ENCODE measurements at regions not wholly inside any gene's neighbourhood (a gene's known extent, or its start where the extent isn't known, plus 50 kb on each side); places are given as distances from the start of the nearest gene placed in this dataset.
"Not testable (repeated sequence)": the region's sequence is repeated elsewhere in the genome, so short reads cannot be mapped to it uniquely, and the experiment has no call there.

DNA sequence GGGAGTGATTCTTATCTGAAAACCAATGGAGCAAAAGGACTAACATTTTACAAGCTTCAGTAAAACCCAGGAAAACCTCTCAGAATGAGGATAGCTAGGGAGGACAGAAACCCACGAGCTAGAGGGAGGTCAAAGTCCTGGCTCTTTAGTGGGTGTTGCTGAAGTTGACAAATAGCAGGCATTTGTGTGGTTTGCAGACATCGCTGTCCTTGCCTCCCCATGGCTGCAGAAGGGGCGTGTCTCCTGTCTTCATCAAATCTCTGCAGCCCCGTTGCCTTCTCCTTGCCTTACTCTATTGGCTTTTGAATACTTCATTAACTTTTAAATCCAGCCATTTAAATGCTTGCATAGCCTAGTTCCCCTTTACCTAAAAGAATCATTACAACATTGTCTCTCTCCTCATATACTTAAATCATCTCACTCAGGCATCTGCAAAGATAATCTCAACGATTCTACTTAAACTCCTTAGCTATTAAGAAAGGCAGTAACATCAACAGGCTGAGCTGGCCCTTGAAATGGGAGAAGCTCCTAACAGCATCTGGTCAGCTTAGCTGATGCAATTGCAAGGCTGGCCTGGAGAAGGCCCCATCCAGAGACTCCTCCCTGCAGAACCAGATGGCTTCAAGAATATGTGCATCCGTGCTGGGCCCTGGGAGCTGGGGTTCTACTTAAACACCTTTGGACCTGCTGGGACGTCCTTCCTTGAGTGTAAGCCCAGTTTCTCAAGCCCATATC, 152.8 kb upstream of the TAS2R1 start:
- no peak for DNase-seq

DNA sequence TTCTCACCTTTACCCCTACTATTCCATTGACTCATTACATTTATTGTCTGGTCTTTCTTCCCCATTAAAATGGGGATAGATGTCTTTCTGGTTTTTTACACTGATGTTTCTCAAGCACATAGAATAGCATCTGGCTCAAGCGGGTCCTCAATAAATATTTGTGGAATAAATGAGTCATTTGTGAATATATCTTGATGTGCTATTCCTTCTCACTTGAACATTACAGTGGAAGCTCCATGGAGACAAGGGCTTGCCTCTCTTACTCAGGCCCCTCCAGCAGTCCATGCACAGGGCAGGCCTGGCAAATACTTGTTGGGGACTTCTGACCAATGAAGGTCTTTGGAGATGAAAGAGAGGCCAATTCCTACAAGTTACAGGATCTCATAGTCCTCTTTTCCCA, 151.7 kb upstream of the TAS2R1 start:
- no peak for DNase-seq

DNA sequence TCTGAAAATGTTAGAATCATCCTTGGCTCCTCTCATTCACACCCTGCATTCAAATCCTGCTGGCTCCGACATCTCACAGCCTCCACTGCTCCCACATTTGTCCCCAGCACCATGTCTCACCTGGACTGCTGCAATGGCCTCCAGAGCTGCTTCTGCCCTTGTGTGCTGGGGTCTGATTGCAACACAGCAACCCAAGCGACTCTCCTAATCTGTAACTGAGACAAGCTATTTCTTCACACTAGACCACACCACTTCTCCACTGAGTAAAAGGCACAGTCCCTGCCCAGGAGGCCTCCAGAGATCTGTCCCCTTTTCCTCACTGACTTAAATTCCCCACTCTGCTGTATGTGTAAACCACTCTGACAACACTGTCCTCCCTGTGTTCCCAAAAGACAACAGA, 151.1 kb upstream of the TAS2R1 start:
- no peak for DNase-seq

- no peak for DNase-seq
Measured at GRCh38 chr5:9780501-9780900, 150.3 kb upstream of the TAS2R1 start.

DNA sequence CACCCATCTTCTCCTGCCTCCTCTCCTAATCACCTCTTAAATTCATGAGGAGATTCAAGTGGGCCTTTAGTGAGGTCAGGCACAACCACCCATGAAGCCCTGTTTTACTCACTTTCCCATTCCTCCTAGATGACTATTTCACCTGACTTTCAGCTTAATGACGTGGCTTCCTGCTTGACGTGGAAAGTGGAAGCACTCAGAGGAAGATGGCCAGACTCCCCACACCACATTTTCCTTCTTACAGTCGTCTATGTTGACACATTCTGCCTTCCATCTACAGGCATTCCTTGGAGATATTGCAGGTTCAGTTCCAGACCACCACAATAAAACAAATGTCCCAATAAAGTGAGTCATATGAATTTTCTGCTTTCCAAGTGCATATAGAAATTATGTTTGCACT, 146.4 kb upstream of the TAS2R1 start:
- no peak for DNase-seq

- no peak for DNase-seq
Measured at GRCh38 chr5:9775339-9775738, 145.2 kb upstream of the TAS2R1 start.

DNA sequence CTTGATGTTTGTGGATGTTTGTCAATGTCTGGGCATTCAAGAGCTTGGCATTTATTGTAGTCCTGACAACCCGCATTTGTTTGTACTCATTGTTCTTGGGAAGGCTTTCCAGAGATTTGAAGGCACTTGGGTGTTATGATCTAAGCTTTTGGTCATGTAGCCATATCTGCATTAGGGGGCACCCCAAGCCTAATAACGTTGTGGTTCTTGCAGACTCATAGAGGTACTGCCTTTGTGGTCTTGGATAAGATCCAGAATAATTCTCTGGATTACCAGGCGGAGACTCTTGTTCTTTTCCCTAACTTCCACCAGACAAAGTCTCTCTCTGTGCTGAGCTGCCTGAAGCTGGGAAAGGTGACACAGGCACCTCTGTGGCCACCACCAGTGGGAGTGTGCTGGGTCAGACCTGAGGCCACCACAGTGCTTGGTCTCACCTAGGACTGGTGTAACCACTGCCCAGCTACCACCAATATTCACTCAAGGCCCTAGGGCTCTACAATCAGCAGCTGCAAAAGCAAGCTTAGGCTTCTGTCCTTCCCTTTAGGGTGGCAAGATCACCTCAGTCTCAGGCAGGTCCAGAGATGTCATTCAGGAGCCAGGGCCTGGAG, 144.4 kb upstream of the TAS2R1 start:
- no peak for DNase-seq

- DNase-seq, result no peak
Measured at GRCh38 chr5:9771079-9771478, 140.9 kb upstream of the TAS2R1 start.

DNA sequence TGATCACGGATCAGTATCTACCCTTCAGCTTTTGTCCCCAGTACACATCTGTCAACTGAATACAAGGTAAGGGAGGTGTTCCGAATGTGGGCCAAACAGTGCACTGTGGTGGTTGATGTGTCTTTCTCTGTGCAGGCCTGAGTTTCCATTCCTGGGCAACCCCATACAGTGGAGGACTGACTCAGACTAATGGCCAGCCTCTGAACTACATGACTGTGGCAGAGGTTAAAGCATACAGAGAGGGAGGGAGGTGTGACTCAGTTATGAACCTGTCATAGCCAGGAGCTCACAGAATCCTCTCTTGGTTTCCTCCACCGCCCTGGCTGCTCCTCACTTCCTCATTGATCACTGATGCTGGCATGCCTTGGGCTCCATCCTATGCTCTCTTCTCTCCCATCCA, 136.4 kb upstream of the TAS2R1 start:
- no peak for DNase-seq

DNA sequence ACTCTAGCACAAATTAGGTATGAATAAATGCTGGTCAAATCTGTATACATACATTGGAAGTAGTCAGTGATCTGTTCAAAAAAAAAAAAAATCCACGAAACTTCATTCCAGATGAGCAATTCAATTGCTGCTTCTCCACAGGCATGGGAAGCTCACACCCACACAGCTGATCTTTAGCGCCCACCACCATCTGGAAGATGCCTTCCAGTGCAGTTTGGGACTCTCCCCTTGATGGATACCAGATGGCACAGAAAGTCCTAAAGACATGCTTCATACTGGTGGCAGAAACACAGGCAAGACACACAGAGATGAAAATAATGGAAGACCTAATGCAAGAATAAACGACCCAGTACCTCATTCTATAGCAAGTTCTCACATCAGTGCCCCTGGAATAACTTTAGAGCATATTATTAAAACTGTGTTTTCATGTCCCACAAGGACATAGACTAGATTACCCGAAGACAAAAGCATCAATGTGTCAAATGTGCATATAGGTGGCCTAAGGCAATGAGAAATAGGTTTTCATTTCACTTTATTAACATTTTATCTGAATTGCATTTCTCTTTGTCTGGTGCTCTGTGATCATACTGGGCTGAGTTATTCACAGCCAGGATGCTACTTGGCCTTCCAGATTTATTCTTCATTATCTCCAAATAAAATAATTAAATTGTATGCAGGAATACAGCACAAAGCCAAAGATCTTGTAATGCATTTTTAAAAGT, 135.4 kb upstream of the TAS2R1 start:
- DNase-seq, result no peak

DNA sequence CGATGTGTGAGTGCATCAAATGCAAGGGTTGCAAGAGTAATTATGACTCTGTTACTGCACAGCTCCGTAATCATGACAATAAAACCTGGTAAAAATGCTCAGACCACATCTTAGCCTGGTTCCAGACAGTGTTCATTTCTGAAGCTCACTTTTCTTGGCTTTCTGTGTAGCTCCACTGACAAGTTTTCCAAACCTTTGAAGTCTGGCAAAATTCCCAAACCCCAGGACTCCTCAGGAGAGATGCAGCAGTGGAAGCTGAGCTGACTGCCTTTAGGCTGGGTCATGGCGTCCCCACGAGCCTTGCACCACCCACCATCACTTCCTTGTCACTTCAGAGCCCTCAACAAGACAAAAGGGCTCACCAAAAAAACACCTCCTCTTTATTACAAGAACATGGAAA, 131.6 kb upstream of the TAS2R1 start:
- no peak for DNase-seq

- not testable (repeated sequence) for DNase-seq
Measured at GRCh38 chr5:9752670-9753069, 122.5 kb upstream of the TAS2R1 start.

DNA sequence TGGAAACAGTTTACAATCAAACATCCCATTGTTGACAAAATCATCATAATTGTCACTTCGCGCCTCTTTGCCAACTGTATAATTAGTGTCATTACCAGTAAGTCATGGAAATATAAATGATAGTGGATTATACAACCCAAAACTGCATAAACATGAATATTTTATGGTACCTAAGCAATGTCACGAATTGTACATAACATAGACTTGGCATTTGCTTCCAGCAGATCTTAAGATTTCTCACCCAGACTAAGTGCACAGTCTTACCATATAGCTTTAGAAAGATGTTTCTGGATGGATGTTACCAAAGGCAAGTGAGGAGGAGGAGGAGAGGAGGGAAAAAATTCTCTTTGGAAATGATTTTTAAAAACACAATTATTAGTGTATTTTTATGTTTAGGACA, 113.4 kb upstream of the TAS2R1 start:
- no peak for DNase-seq

- no peak for DNase-seq
Measured at GRCh38 chr5:9742848-9743247, 112.7 kb upstream of the TAS2R1 start.

- DNase-seq, result no peak
Measured at GRCh38 chr5:9739135-9739534, 109.0 kb upstream of the TAS2R1 start.

DNA sequence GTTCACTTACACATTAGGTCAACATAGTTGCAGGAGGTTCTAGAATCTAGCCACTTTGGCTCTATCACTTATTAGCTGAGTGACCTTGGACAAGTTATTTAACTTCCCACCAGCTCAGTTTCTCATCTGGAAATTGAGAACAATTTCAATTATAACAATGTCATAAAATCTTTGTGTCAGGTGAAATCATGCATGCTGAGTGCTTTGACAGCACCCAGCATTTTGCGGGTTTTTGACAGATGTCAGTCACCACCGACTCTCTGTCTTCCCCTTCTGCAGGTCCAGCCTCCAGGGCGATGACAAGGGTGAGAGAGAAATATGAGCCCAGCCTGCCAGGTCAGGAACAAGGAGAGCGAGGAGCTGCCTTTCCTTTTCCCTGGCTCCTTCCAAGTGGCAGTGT, 107.1 kb upstream of the TAS2R1 start:
- no peak for DNase-seq

GRCh38 chr5:9733486-9733885, 103.3 kb upstream of the TAS2R1 start:
- no peak for DNase-seq

GRCh38 chr5:9731159-9731558, 101.0 kb upstream of the TAS2R1 start:
- no peak for DNase-seq

DNA sequence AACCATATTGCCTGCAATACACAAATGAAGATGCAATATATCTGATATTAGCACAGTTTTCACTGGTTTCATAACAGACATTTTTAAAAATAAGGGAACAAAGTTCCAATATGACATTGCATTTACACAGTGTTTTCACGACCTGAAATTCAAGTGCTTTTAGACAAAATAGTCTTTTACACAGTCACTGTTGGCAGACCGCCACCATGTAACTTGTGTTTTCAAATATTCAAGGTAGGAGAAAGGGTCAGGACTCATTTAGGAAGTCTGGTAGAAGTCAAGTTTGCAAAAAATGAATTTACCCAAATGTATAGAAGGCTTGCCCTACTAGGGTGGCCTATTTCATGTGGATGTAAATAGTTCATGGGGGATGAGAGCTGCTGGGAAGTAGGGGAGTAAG, 98.1 kb upstream of the TAS2R1 start:
- DNase-seq, result no peak

DNA sequence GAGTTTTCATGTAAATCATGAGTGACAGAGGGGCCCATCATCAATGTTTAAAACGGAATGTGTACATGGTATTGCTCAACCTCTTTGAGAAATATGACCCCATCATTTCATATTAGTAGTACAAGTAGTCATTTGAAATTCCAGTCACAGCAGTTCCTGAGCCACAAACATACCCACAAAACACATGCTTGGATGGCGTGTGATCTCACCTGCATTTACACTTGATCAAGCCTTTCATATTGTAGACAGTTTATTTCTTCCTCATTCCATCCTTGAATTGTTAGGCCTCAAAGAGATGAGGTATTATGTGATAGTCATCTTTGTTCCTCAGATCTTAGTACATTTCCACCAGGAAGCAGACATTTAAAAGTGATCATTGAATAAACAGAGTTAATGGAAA, 96.8 kb upstream of the TAS2R1 start:
- DNase-seq, result no peak

- DNase-seq, result not testable (repeated sequence)
Measured at GRCh38 chr5:9725265-9725664, 95.1 kb upstream of the TAS2R1 start.

DNA sequence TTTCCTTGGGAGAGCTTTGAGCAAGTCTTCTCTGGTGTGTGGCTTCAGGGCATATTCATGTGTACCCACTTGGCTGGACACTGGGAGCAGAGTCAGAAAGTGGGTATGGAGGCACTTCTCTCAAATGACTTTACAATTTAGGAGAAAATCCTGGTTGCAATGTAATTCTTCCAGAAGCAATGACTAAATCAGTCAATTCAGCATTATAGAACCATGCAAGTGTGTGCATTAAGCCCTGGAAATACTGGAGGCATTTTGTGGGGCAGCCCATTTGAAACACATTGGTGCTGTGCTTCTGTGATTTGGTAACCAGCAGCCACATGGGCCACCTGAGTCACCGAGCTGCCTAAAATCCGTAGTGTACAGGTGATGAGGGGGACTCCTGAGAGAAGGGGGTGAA, 94.6 kb upstream of the TAS2R1 start:
- DNase-seq, result no peak

DNA sequence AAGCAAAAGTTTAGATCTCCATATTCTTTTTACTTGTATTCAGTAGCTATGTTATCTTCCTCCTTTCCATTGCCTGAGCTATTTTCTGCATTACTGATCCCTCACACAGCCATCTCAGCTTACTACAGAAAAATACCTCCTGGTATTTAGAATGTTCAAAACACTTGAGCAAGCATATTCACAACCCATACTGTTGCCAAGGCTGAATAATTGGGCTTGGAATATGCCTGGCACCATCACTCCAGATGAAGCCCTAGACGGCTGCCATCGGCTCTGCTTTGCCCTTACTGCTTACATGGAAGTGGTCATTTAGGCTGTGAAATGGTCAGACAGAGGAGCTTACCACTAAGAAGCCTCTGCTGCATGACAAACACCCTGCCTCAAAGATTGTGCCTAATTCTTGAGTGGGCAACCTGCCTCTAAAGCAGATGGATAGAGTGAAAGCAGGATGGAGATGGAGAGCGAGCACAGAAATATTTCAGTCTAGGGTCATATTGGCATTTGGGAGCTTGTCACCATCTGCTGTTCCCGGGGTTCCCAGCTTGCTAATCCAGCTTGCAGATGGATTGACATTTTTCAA, 92.5 kb upstream of the TAS2R1 start:
- DNase-seq, result no peak

GRCh38 chr5:9721161-9721560, 91.0 kb upstream of the TAS2R1 start:
- no peak for DNase-seq

All from dermis blood vessel endothelial cell (primary cell).